PC-9 (cell line): ENCODE measurements at regions not wholly inside any gene's neighbourhood (a gene's known extent, or its start where the extent isn't known, plus 50 kb on each side); places are given as distances from the start of the nearest gene placed in this dataset.

Experiments used
- EZH2 ChIP-seq: fragments of 200-600 bp; sonication (generic); IDR thresholded peaks from 2 replicates; pipeline ENCODE4 v1.8.0; 2017; ENCODE audit warnings: antibody characterized with exemption, low read depth
- TF ChIP-seq, protein P1 (sequence below): fragments of 200-600 bp; sonication (generic); conservative IDR thresholded peaks from 2 replicates; pipeline ENCODE4 v1.6.1; 2017; ENCODE audit warnings: mixed run types, antibody characterized with exemption, mild to moderate bottlenecking, moderate library complexity

- TF ChIP-seq, protein P1, sequence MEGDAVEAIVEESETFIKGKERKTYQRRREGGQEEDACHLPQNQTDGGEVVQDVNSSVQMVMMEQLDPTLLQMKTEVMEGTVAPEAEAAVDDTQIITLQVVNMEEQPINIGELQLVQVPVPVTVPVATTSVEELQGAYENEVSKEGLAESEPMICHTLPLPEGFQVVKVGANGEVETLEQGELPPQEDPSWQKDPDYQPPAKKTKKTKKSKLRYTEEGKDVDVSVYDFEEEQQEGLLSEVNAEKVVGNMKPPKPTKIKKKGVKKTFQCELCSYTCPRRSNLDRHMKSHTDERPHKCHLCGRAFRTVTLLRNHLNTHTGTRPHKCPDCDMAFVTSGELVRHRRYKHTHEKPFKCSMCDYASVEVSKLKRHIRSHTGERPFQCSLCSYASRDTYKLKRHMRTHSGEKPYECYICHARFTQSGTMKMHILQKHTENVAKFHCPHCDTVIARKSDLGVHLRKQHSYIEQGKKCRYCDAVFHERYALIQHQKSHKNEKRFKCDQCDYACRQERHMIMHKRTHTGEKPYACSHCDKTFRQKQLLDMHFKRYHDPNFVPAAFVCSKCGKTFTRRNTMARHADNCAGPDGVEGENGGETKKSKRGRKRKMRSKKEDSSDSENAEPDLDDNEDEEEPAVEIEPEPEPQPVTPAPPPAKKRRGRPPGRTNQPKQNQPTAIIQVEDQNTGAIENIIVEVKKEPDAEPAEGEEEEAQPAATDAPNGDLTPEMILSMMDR, result no peak
- TF ChIP-seq EZH2, result no peak
These were observed 950.7 kb upstream of the RBFOX1 start for GRCh38 chr16:6381896-6382295.
